B cell (primary cell): ENCODE measurements at regions not wholly inside any gene's neighbourhood (a gene's known extent, or its start where the extent isn't known, plus 50 kb on each side); places are given as distances from the start of the nearest gene placed in this dataset.

Experiments
- ATAC-seq: fragments of 200-7000 bp; cut with Tn5 transposase; one replicate; pipeline ENCODE4 v1.10.0; 2021; ENCODE audit warnings: low read depth, mild to moderate bottlenecking, moderate number of reproducible peaks, moderate library complexity
- CTCF ChIA-PET: fragments of 350-600 bp; sonication (Branson Sonifier 250); formaldehyde crosslinking; loops from one replicate; lab custom pipeline; 2021; ENCODE audit warnings: antibody characterized with exemption, inconsistent platforms; lab: Charles Lee
- POLR2A ChIA-PET: fragments of 350-600 bp; sonication (Branson Sonifier 250); formaldehyde crosslinking; loops from one replicate; lab custom pipeline; 2021; ENCODE audit warnings: antibody characterized with exemption; lab: Charles Lee
- DNase-seq: peaks from one replicate; pipeline ENCODE4 v3.0.0; 2013
- H2AFZ ChIP-seq: 2 replicates; pipeline ENCODE4 v1.6.1; 2012; ENCODE audit warnings: mild to moderate bottlenecking, low read depth, low read length; ENCODE audit not compliant: insufficient read depth, poor library complexity, severe bottlenecking
- H3K27ac ChIP-seq, 2 donors: 1 replicate in 1 of 2; 2 replicates in 1 of 2; pipeline ENCODE4 v1.5.1; 2012 to 2013; ENCODE audit warnings: low read length in 2 of 2, mild to moderate bottlenecking in 2 of 2, moderate library complexity in 1 of 2
- H3K27me3 ChIP-seq, 4 experiments: fragments of 200-600 bp in 1 of 4; sonication (generic) in 1 of 4; replicated peaks in 1 of 4; 1 replicate in 2 of 4; 2 replicates in 2 of 4; pipeline versions ENCODE4 v1.6.1 to v1.7.0; 2013 to 2016; ENCODE audit warnings: low read length in 3 of 4, mild to moderate bottlenecking in 2 of 4, mixed read lengths in 1 of 4, moderate library complexity in 1 of 4; ENCODE audit not compliant: insufficient read depth in 4 of 4, control insufficient read depth in 3 of 4; ENCODE audit errors: control extremely low read depth in 1 of 4
- H3K36me3 ChIP-seq, 2 experiments: replicated peaks in 1 of 2; 1 replicate in 1 of 2; 2 replicates in 1 of 2; pipeline versions ENCODE4 v1.6.1 to v1.7.1; 2013; ENCODE audit warnings: low read length in 1 of 2; ENCODE audit not compliant: insufficient read depth in 2 of 2, control insufficient read depth in 1 of 2; ENCODE audit errors: control extremely low read depth in 1 of 2, extremely low read depth in 1 of 2
- H3K4me1 ChIP-seq, 2 donors: fragments of 200-600 bp in 1 of 2; sonication (generic) in 1 of 2; 1 replicate in 1 of 2; 2 replicates in 1 of 2; pipeline versions ENCODE4 v1.5.1 to v1.6.1; 2013 to 2017; ENCODE audit warnings: low read length in 2 of 2; ENCODE audit not compliant: control insufficient read depth in 2 of 2, insufficient read depth in 2 of 2
- H3K4me2 ChIP-seq: replicated peaks from 2 replicates; pipeline ENCODE3; 2012; ENCODE audit warnings: mild to moderate bottlenecking, low read depth, low read length; ENCODE audit not compliant: poor library complexity, severe bottlenecking
- H3K4me3 ChIP-seq, 5 experiments: fragments of 200-600 bp in 1 of 5; sonication (generic) in 1 of 5; 1 replicate in 3 of 5; 2 replicates in 2 of 5; pipeline versions ENCODE4 v1.5.1 to v1.7.0; 2011 to 2016; ENCODE audit warnings: low read length in 4 of 5, mild to moderate bottlenecking in 4 of 5, low read depth in 2 of 5, control low read depth in 1 of 5, moderate library complexity in 1 of 5; ENCODE audit not compliant: insufficient read depth in 1 of 5; ENCODE audit errors: control extremely low read depth in 1 of 5, extremely low read depth in 1 of 5
- H3K79me2 ChIP-seq: fragments of 200-600 bp; sonication (generic); one replicate; pipeline ENCODE4 v1.6.0; 2016; ENCODE audit warnings: low read length; ENCODE audit not compliant: control insufficient read depth, insufficient read depth
- H3K9ac ChIP-seq: fragments of 200-600 bp; sonication (generic); 2 replicates; pipeline ENCODE4 v1.6.1; 2017; ENCODE audit warnings: mild to moderate bottlenecking, low read length, moderate library complexity
- H3K9me3 ChIP-seq, 3 donors: one replicate each; pipeline versions ENCODE4 v1.6.1 to v1.7.1; 2013; ENCODE audit warnings: low read length in 2 of 3; ENCODE audit not compliant: control insufficient read depth in 2 of 3, insufficient read depth in 1 of 3; ENCODE audit errors: control extremely low read depth in 1 of 3
- H4K20me1 ChIP-seq: 2 replicates; pipeline ENCODE4 v1.6.0; 2012; ENCODE audit warnings: mild to moderate bottlenecking, low read length; ENCODE audit not compliant: insufficient read depth, control insufficient read depth, poor library complexity, severe bottlenecking
- H3K27ac Mint-ChIP-seq: one replicate; pipeline ENCODE4 v1.8.0; 2021; ENCODE audit warnings: mixed read lengths
- H3K27me3 Mint-ChIP-seq: one replicate; pipeline ENCODE4 v1.8.0; 2021; ENCODE audit warnings: mixed read lengths
- H3K4me1 Mint-ChIP-seq: one replicate; pipeline ENCODE4 v1.8.0; 2021; ENCODE audit warnings: mixed read lengths
- H3K4me3 Mint-ChIP-seq: one replicate; pipeline ENCODE4 v1.8.0; 2021; ENCODE audit warnings: mixed read lengths
- H3K9me3 Mint-ChIP-seq: one replicate; pipeline ENCODE4 v1.8.0; 2022; ENCODE audit warnings: mixed read lengths; ENCODE audit not compliant: insufficient read depth
- CTCF ChIP-seq: fragments of 200-600 bp; IDR thresholded peaks from one replicate; pipeline ENCODE4 v1.8.0; 2022; ENCODE audit warnings: antibody characterized with exemption, mild to moderate bottlenecking
- EZH2 ChIP-seq: IDR thresholded peaks from 2 replicates; pipeline ENCODE4 v1.6.1; 2012; ENCODE audit warnings: borderline replicate concordance, low read depth, mild to moderate bottlenecking, moderate library complexity, low read length; ENCODE audit not compliant: insufficient read depth, poor library complexity, severe bottlenecking
- WGBS: methylation state at CpG from one replicate; pipeline ENCODE4 v1.1.5; 2013; ENCODE audit warnings: missing lambda C conversion rate; ENCODE audit not compliant: insufficient coverage; 5-methylcytosine and 5-hydroxymethylcytosine counted together
- intact Hi-C: fragments of 100-400 bp; cut with micrococcal nuclease; formaldehyde crosslinking; loops from one replicate; pipeline ENCODE4 v1.10.0; 2022

- no peak for ATAC-seq
- 91% methylated on average over 3 of the region's 3 CpGs for WGBS
- Mint-ChIP-seq H3K27ac (no peak overlapping the region), H3K4me1 (no peaks in the 10 kb centered on the region), H3K9me3 (peaks cover 5% of the 10 kb centered on the region), H3K27me3 (peaks cover 5% of the 10 kb centered on the region), H3K4me3 (no peak overlapping the region)
- CTCF ChIA-PET = no interaction called here
- no peak overlapping the region for H3K27ac ChIP-seq
- no peaks in the 10 kb centered on the region for H4K20me1 ChIP-seq
- intact Hi-C loops = no loop called here
- no peak overlapping the region for H3K9ac ChIP-seq
- no peak overlapping the region for H3K4me3 ChIP-seq
- no peak overlapping the region for H2AFZ ChIP-seq
- POLR2A ChIA-PET = no interaction called here
- no peaks in the 10 kb centered on the region for H3K79me2 ChIP-seq
- no peaks in the 10 kb centered on the region for H3K27me3 ChIP-seq
- H3K4me1 ChIP-seq = no peaks in the 10 kb centered on the region
- H3K36me3 ChIP-seq = no peaks in the 10 kb centered on the region
- no peaks in the 10 kb centered on the region for H3K9me3 ChIP-seq
- H3K4me2 ChIP-seq = no peak overlapping the region
- TF ChIP-seq CTCF (no peak), EZH2 (no peak)
- DNase-seq = no peak
Observed at GRCh38 chr18:73933685-73934084, 213.9 kb downstream of the FBXO15 start.

- Histone ChIP-seq H3K4me1 (no peaks in the 10 kb centered on the region), H3K9me3 (no peaks in the 10 kb centered on the region), H3K79me2 (no peaks in the 10 kb centered on the region), H3K27ac (no peak overlapping the region), H3K36me3 (no peaks in the 10 kb centered on the region), H2AFZ (no peak overlapping the region), H3K9ac (no peak overlapping the region), H3K4me3 (no peak overlapping the region), H3K4me2 (no peak overlapping the region), H3K27me3 (no peaks in the 10 kb centered on the region), H4K20me1 (no peaks in the 10 kb centered on the region)
- H3K4me3 Mint-ChIP-seq = no peak overlapping the region
- DNase-seq (no peak), ATAC-seq (no peak)
- no peaks in the 10 kb centered on the region for H3K4me1 Mint-ChIP-seq
- 75% methylated on average over 2 of the region's 4 CpGs for WGBS
- POLR2A ChIA-PET = no interaction called here
- H3K27me3 Mint-ChIP-seq = peaks cover 5% of the 10 kb centered on the region
- no peak overlapping the region for H3K27ac Mint-ChIP-seq
- CTCF ChIA-PET = no interaction called here
- intact Hi-C loops = no loop called here
- TF ChIP-seq CTCF (no peak), EZH2 (no peak)
- peaks cover 5% of the 10 kb centered on the region for H3K9me3 Mint-ChIP-seq
Observed at GRCh38 chr18:73932976-73933375, 214.7 kb downstream of the FBXO15 start.
